ENCODE measurements at regions not wholly inside any gene's neighbourhood (a gene's known extent, or its start where the extent isn't known, plus 50 kb on each side); places are given as distances from the start of the nearest gene placed in this dataset.

- Histone ChIP-seq H3K4me3 (ENCODE audit: insufficient read depth, low read length, poor library complexity, severe bottlenecking) (no peak overlapping the region), H3K79me2 (ENCODE audit: insufficient read depth, low read length) (no peaks in the 10 kb centered on the region), H3K36me3 (ENCODE audit: low read length) (no peaks in the 10 kb centered on the region), H3K9me3 (ENCODE audit: insufficient read depth, low read length) (no peaks in the 10 kb centered on the region), H3K9me2 (replicated peaks; ENCODE audit: insufficient read depth, low read length) (no peaks in the 10 kb centered on the region), H3K27me3 (ENCODE audit: low read length) (no peaks in the 10 kb centered on the region), H4K20me1 (ENCODE audit: low read depth, low read length) (no peaks in the 10 kb centered on the region), H3K4me2 (ENCODE audit: low read depth, low read length, poor library complexity, severe bottlenecking) (no peak overlapping the region), H3K9ac (ENCODE audit: low read length) (no peak overlapping the region), H2AFZ (ENCODE audit: low read depth, low read length, severe bottlenecking) (no peak overlapping the region), H3F3A (ENCODE audit: insufficient read depth) (no peaks in the 10 kb centered on the region), H3K27ac (ENCODE audit: low read depth, low read length) (no peak overlapping the region)
- no peak for TF ChIP-seq CTCF (IDR thresholded peaks at IDR 0.05; ENCODE audit: insufficient read depth, low read length, poor library complexity, severe bottlenecking)
- no peak for TF ChIP-seq EZH2phosphoT487 (conservative IDR thresholded peaks at IDR 0.05; ENCODE audit: low read length)
Measured at GRCh38 chr1:79839882-79840281, 833.4 kb upstream of the ADGRL4 start.

GRCh38 chr1:79827446-79827845 lies 820.9 kb upstream of the ADGRL4 start:
- H3K4me2 ChIP-seq (ENCODE audit: low read depth, low read length, poor library complexity, severe bottlenecking) = peak overlapping the region; percentile 29
- TF ChIP-seq EZH2phosphoT487 (conservative IDR thresholded peaks at IDR 0.05; ENCODE audit: low read length) = no peak
- no peak for TF ChIP-seq CTCF (IDR thresholded peaks at IDR 0.05; ENCODE audit: insufficient read depth, low read length, poor library complexity, severe bottlenecking)

GRCh38 chr1:79825551-79825950 lies 819.0 kb upstream of the ADGRL4 start:
- H3K27me3 ChIP-seq (ENCODE audit: low read length) = no peaks in the 10 kb centered on the region
- H3K9me3 ChIP-seq (ENCODE audit: insufficient read depth, low read length) = no peaks in the 10 kb centered on the region
- no peak overlapping the region for H3K27ac ChIP-seq (ENCODE audit: low read depth, low read length)
- no peaks in the 10 kb centered on the region for H3K9me2 ChIP-seq (replicated peaks; ENCODE audit: insufficient read depth, low read length)
- H3K4me3 ChIP-seq (ENCODE audit: insufficient read depth, low read length, poor library complexity, severe bottlenecking) = no peak overlapping the region
- no peaks in the 10 kb centered on the region for H3K79me2 ChIP-seq (ENCODE audit: insufficient read depth, low read length)
- TF ChIP-seq EZH2phosphoT487 (conservative IDR thresholded peaks at IDR 0.05; ENCODE audit: low read length) = no peak
- no peak for TF ChIP-seq CTCF (IDR thresholded peaks at IDR 0.05; ENCODE audit: insufficient read depth, low read length, poor library complexity, severe bottlenecking)
- H3K9ac ChIP-seq (ENCODE audit: low read length) = no peak overlapping the region
- H3K4me2 ChIP-seq (ENCODE audit: low read depth, low read length, poor library complexity, severe bottlenecking) = no peak overlapping the region
- no peak overlapping the region for H2AFZ ChIP-seq (ENCODE audit: low read depth, low read length, severe bottlenecking)
- no peaks in the 10 kb centered on the region for H3K36me3 ChIP-seq (ENCODE audit: low read length)
- no peaks in the 10 kb centered on the region for H4K20me1 ChIP-seq (ENCODE audit: low read depth, low read length)
- H3F3A ChIP-seq (ENCODE audit: insufficient read depth) = no peaks in the 10 kb centered on the region

More at GRCh38 chr1:79827446-79827845, 820.9 kb upstream of the ADGRL4 start:
- H4K20me1 ChIP-seq (ENCODE audit: low read depth, low read length) = no peaks in the 10 kb centered on the region
- no peaks in the 10 kb centered on the region for H3K79me2 ChIP-seq (ENCODE audit: insufficient read depth, low read length)
- H3K27me3 ChIP-seq (ENCODE audit: low read length) = no peaks in the 10 kb centered on the region
- H3F3A ChIP-seq (ENCODE audit: insufficient read depth) = no peaks in the 10 kb centered on the region
- no peaks in the 10 kb centered on the region for H3K36me3 ChIP-seq (ENCODE audit: low read length)
- no peak overlapping the region for H3K9ac ChIP-seq (ENCODE audit: low read length)
- H3K9me3 ChIP-seq (ENCODE audit: insufficient read depth, low read length) = no peaks in the 10 kb centered on the region
- no peak overlapping the region for H3K27ac ChIP-seq (ENCODE audit: low read depth, low read length)
- no peaks in the 10 kb centered on the region for H3K9me2 ChIP-seq (replicated peaks; ENCODE audit: insufficient read depth, low read length)
- H2AFZ ChIP-seq (ENCODE audit: low read depth, low read length, severe bottlenecking) = peak overlapping the region; percentile 96
- no peak overlapping the region for H3K4me3 ChIP-seq (ENCODE audit: insufficient read depth, low read length, poor library complexity, severe bottlenecking)

All from SU-DHL-6 (cell line).